Neural cell (in vitro differentiated cells): ENCODE measurements at regions not wholly inside any gene's neighbourhood (a gene's known extent, or its start where the extent isn't known, plus 50 kb on each side); places are given as distances from the start of the nearest gene placed in this dataset.

Experiments used
- H2AFZ ChIP-seq: fragments of 200-600, 300-800 bp; sonication (generic), shearing (Covaris generic); 2 replicates; pipeline ENCODE4 v1.6.0; 2014; ENCODE audit warnings: low read depth, mild to moderate bottlenecking, antibody characterized with exemption, low read length, moderate library complexity
- H3F3A ChIP-seq: fragments of 200-600 bp; shearing (Covaris generic); 2 replicates; pipeline ENCODE4 v1.6.1; 2016; ENCODE audit warnings: mild to moderate bottlenecking, moderate library complexity, mixed read lengths, antibody characterized with exemption, low read length; ENCODE audit not compliant: insufficient read depth, poor library complexity, severe bottlenecking
- H3K27ac ChIP-seq: fragments of 200-600, 300-800 bp; sonication (generic), shearing (Covaris generic); 2 replicates; pipeline ENCODE4 v1.5.1; 2014; ENCODE audit warnings: mild to moderate bottlenecking, low read length, moderate library complexity
- H3K27me3 ChIP-seq: fragments of 300-800, 200-600 bp; sonication (generic), shearing (Covaris generic); 2 replicates; pipeline ENCODE4 v1.6.0; 2014; ENCODE audit warnings: mild to moderate bottlenecking, low read depth, low read length, moderate library complexity; ENCODE audit not compliant: insufficient read depth
- H3K36me3 ChIP-seq: fragments of 300-800, 200-600 bp; sonication (generic), shearing (Covaris generic); 2 replicates; pipeline ENCODE4 v1.5.1; 2014; ENCODE audit warnings: mild to moderate bottlenecking, antibody characterized with exemption, low read length, moderate library complexity; ENCODE audit not compliant: insufficient read depth
- H3K4me2 ChIP-seq: fragments of 300-800, 200-600 bp; sonication (generic), shearing (Covaris generic); 2 replicates; pipeline ENCODE4 v1.6.0; 2014; ENCODE audit warnings: mild to moderate bottlenecking, low read length
- H3K4me3 ChIP-seq: fragments of 300-800, 200-600 bp; sonication (generic), shearing (Covaris generic); 2 replicates; pipeline ENCODE4 v1.5.1; 2014; ENCODE audit warnings: mild to moderate bottlenecking, low read length, moderate library complexity
- H3K79me2 ChIP-seq: fragments of 200-600 bp; shearing (Covaris generic); replicated peaks from 2 replicates; pipeline ENCODE4 v1.6.0; 2014; ENCODE audit warnings: mild to moderate bottlenecking, low read length, moderate library complexity; ENCODE audit not compliant: insufficient read depth
- H3K9ac ChIP-seq: fragments of 300-800, 200-600 bp; sonication (generic), shearing (Covaris generic); 2 replicates; pipeline ENCODE4 v1.6.1; 2016; ENCODE audit warnings: mild to moderate bottlenecking, low read length, mixed read lengths
- H3K9me2 ChIP-seq: fragments of 200-600 bp; shearing (Covaris generic); 2 replicates; pipeline ENCODE4 v1.6.1; 2016; ENCODE audit warnings: mild to moderate bottlenecking, low read length, mixed read lengths; ENCODE audit not compliant: insufficient read depth
- H3K9me3 ChIP-seq: fragments of 200-600, 300-800 bp; sonication (generic), shearing (Covaris generic); 2 replicates; pipeline ENCODE4 v1.6.1; 2016; ENCODE audit warnings: mild to moderate bottlenecking, mixed run types, low read length, moderate library complexity, mixed read lengths
- H4K20me1 ChIP-seq: fragments of 200-600 bp; shearing (Covaris generic); 2 replicates; pipeline ENCODE4 v1.6.1; 2016; ENCODE audit warnings: mild to moderate bottlenecking, mixed run types; ENCODE audit not compliant: insufficient read depth
- EP300 ChIP-seq: fragments of 450-650 bp; conservative IDR thresholded peaks from 2 replicates; pipeline ENCODE4 v1.6.1; 2014; ENCODE audit warnings: antibody characterized with exemption, mild to moderate bottlenecking, moderate library complexity; ENCODE audit not compliant: poor library complexity, severe bottlenecking
- EZH2 ChIP-seq: fragments of 200-600, 300-800 bp; shearing (Covaris generic), sonication (generic); IDR thresholded peaks from 2 replicates; pipeline ENCODE4 v1.6.1; 2014; ENCODE audit warnings: antibody characterized with exemption, low read length, borderline replicate concordance, mild to moderate bottlenecking; ENCODE audit not compliant: insufficient read depth, poor library complexity, severe bottlenecking
- MXI1 ChIP-seq: fragments of 450-650 bp; conservative IDR thresholded peaks from 2 replicates; pipeline ENCODE4 v1.6.1; 2014; ENCODE audit warnings: antibody characterized with exemption, mild to moderate bottlenecking; ENCODE audit not compliant: poor library complexity, severe bottlenecking
- POLR2AphosphoS5 ChIP-seq: IDR thresholded peaks from 2 replicates; pipeline ENCODE4 v1.6.1; 2012
- RAD21 ChIP-seq: fragments of 450-650 bp; conservative IDR thresholded peaks from 2 replicates; pipeline ENCODE4 v1.6.1; 2014; ENCODE audit warnings: antibody characterized with exemption, mild to moderate bottlenecking, moderate library complexity
- SMC3 ChIP-seq: fragments of 450-650 bp; conservative IDR thresholded peaks from 2 replicates; pipeline ENCODE4 v1.6.1; 2014; ENCODE audit warnings: antibody characterized with exemption, mild to moderate bottlenecking, moderate library complexity; ENCODE audit not compliant: poor library complexity
- TAF1 ChIP-seq: IDR thresholded peaks from 2 replicates; pipeline ENCODE4 v1.6.1; 2012; ENCODE audit warnings: low read depth
- TF ChIP-seq, protein P1 (sequence below): fragments of 450-650 bp; IDR thresholded peaks from 2 replicates; pipeline ENCODE4 v1.5.1; 2014; ENCODE audit warnings: antibody characterized with exemption, mild to moderate bottlenecking, moderate library complexity; ENCODE audit not compliant: poor library complexity, severe bottlenecking
- TF ChIP-seq, protein P2 (sequence below): IDR thresholded peaks from 2 replicates; pipeline ENCODE4 v1.6.1; 2012; ENCODE audit warnings: borderline replicate concordance

DNA sequence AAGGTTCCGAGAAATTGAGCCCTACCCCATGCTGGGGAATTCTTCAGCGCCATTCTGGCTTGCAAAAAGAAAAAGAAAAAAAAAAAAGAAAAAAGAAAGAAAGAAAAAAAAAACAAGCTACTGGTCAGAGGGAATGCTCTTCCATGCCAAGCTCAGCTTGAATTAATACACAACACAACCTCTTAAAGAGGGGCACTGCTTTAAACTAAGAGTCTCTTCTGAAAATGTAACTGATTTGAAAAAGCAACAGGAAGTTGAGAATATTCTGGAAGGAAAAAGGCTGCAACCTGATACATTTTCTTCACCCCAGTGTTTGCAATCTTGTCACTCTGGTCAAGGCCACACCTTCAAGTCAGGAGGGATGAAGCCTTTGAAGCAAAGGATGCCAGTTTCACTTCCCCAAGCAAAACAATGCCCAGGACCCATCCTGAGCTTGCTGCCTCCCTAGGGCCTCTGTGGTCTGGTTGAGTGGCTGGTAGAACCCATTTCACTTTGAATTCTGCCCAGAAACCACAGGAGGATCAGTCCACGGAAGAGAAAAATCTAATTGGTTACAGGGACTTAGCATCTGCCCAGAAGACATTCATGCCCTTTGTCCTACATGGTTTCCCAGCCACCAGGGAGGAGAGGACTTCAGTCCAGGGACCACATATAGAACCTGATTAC lies 389.7 kb downstream of the SOX9 start:
- no peak overlapping the region for H2AFZ ChIP-seq
- H3K27me3 ChIP-seq, result no peaks in the 10 kb centered on the region
- H3K79me2 ChIP-seq, result no peaks in the 10 kb centered on the region
- H3F3A ChIP-seq, result no peaks in the 10 kb centered on the region
- H3K9me3 ChIP-seq, result no peaks in the 10 kb centered on the region
- TF ChIP-seq MXI1 (no peak), RAD21 (no peak), TAF1 (no peak), EZH2 (no peak)
- TF ChIP-seq, protein P1, sequence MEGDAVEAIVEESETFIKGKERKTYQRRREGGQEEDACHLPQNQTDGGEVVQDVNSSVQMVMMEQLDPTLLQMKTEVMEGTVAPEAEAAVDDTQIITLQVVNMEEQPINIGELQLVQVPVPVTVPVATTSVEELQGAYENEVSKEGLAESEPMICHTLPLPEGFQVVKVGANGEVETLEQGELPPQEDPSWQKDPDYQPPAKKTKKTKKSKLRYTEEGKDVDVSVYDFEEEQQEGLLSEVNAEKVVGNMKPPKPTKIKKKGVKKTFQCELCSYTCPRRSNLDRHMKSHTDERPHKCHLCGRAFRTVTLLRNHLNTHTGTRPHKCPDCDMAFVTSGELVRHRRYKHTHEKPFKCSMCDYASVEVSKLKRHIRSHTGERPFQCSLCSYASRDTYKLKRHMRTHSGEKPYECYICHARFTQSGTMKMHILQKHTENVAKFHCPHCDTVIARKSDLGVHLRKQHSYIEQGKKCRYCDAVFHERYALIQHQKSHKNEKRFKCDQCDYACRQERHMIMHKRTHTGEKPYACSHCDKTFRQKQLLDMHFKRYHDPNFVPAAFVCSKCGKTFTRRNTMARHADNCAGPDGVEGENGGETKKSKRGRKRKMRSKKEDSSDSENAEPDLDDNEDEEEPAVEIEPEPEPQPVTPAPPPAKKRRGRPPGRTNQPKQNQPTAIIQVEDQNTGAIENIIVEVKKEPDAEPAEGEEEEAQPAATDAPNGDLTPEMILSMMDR, result no peak
- H3K9me2 ChIP-seq, result no peaks in the 10 kb centered on the region
- no peak overlapping the region for H3K4me2 ChIP-seq
- H3K27ac ChIP-seq, result no peak overlapping the region
- H3K36me3 ChIP-seq, result no peaks in the 10 kb centered on the region
- H3K4me3 ChIP-seq, result no peak overlapping the region
- no peak overlapping the region for H3K9ac ChIP-seq
- no peaks in the 10 kb centered on the region for H4K20me1 ChIP-seq

DNA sequence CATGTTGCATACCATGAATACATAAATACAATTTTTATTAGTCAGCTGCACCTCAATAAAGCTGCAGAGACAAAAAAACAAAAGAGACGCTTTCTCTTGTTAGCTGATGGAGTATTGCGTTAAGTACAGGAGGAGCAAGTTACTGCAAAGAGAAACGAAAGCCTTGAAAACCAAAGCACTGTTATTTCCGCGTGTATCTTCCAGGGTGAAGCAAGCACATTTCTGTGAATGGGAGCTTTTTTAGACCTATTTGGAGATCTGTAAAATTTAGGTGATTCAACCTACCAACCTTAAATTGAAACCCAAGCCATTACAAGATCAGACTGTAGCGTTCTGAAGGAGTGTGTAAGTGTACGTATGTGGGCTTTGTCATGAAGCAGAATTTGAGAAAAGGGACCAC lies 390.4 kb downstream of the SOX9 start:
- Histone ChIP-seq H3K36me3 (no peaks in the 10 kb centered on the region), H3K9ac (no peak overlapping the region), H3K9me3 (no peaks in the 10 kb centered on the region), H2AFZ (no peak overlapping the region), H3K4me3 (no peak overlapping the region), H3F3A (no peaks in the 10 kb centered on the region), H3K4me2 (no peak overlapping the region), H4K20me1 (no peaks in the 10 kb centered on the region), H3K27ac (no peak overlapping the region), H3K27me3 (no peaks in the 10 kb centered on the region), H3K9me2 (no peaks in the 10 kb centered on the region), H3K79me2 (no peaks in the 10 kb centered on the region)
- TF ChIP-seq, protein P2, sequence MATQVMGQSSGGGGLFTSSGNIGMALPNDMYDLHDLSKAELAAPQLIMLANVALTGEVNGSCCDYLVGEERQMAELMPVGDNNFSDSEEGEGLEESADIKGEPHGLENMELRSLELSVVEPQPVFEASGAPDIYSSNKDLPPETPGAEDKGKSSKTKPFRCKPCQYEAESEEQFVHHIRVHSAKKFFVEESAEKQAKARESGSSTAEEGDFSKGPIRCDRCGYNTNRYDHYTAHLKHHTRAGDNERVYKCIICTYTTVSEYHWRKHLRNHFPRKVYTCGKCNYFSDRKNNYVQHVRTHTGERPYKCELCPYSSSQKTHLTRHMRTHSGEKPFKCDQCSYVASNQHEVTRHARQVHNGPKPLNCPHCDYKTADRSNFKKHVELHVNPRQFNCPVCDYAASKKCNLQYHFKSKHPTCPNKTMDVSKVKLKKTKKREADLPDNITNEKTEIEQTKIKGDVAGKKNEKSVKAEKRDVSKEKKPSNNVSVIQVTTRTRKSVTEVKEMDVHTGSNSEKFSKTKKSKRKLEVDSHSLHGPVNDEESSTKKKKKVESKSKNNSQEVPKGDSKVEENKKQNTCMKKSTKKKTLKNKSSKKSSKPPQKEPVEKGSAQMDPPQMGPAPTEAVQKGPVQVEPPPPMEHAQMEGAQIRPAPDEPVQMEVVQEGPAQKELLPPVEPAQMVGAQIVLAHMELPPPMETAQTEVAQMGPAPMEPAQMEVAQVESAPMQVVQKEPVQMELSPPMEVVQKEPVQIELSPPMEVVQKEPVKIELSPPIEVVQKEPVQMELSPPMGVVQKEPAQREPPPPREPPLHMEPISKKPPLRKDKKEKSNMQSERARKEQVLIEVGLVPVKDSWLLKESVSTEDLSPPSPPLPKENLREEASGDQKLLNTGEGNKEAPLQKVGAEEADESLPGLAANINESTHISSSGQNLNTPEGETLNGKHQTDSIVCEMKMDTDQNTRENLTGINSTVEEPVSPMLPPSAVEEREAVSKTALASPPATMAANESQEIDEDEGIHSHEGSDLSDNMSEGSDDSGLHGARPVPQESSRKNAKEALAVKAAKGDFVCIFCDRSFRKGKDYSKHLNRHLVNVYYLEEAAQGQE, result no peak
- no peak for TF ChIP-seq SMC3
- TF ChIP-seq, protein P1, result no peak
- TF ChIP-seq EP300, result no peak
- no peak for TF ChIP-seq MXI1
- TF ChIP-seq POLR2AphosphoS5, result no peak
- TF ChIP-seq RAD21, result no peak
- no peak for TF ChIP-seq EZH2
